Heart right ventricle (tissue), 16 donors: ENCODE measurements at regions not wholly inside any gene's neighbourhood (a gene's known extent, or its start where the extent isn't known, plus 50 kb on each side); places are given as distances from the start of the nearest gene placed in this dataset.

ENCODE experiments used
- ATAC-seq, 8 donors: fragments of 200-7000 bp; cut with Tn5 transposase; one replicate each; pipeline ENCODE4 v1.9.1; 2020; ENCODE audit warnings: mild to moderate bottlenecking in 8 of 8, moderate library complexity in 8 of 8, moderate number of reproducible peaks in 1 of 8
- DNase-seq, 2 donors: peaks; one replicate each; pipeline ENCODE4 v3.0.0-alpha.2; 2020
- H3K27ac ChIP-seq, 10 donors: fragments of 200-600 bp; sonication (generic) in 2 of 10; one replicate each; pipeline versions ENCODE4 v1.5.0 to v1.8.0; 2020 to 2022; ENCODE audit warnings: mild to moderate bottlenecking in 3 of 10
- H3K27me3 ChIP-seq, 7 donors: fragments of 200-600 bp; one replicate each; pipeline ENCODE4 v1.8.0; 2021 to 2022; ENCODE audit warnings: mild to moderate bottlenecking in 2 of 7
- H3K36me3 ChIP-seq, 9 donors: fragments of 200-600 bp; sonication (generic) in 1 of 9; one replicate each; pipeline versions ENCODE4 v1.5.0 to v1.8.0; 2020 to 2022; ENCODE audit warnings: mild to moderate bottlenecking in 2 of 9
- H3K4me1 ChIP-seq, 9 donors: fragments of 200-600 bp; sonication (generic) in 1 of 9; one replicate each; pipeline versions ENCODE4 v1.5.0 to v1.8.0; 2020 to 2022; ENCODE audit warnings: mild to moderate bottlenecking in 4 of 9
- H3K4me3 ChIP-seq, 10 donors: fragments of 200-600 bp; sonication (generic) in 2 of 10; one replicate each; pipeline versions ENCODE4 v1.5.0 to v1.8.0; 2020 to 2022; ENCODE audit warnings: mild to moderate bottlenecking in 7 of 10, moderate library complexity in 2 of 10
- H3K9me3 ChIP-seq, 11 donors: fragments of 200-600 bp in 10 of 11; sonication (generic) in 2 of 11; one replicate each; pipeline versions ENCODE4 v1.5.0 to v1.8.0; 2013 to 2022; ENCODE audit warnings: mild to moderate bottlenecking in 2 of 11, control low read depth in 1 of 11, moderate library complexity in 1 of 11
- WGBS, 2 donors: extraction: QIAGEN DNeasy Blood & Tissue Kit; methylation state at CpG; one replicate each; pipeline ENCODE4 v1.1.7; 2013; ENCODE audit warnings: inconsistent platforms in 1 of 2; 5-methylcytosine and 5-hydroxymethylcytosine counted together
- intact Hi-C, 10 donors: fragments of 100-400 bp; cut with DNase I; formaldehyde crosslinking; loops; one replicate each; pipeline versions ENCODE4 v1.11.1 to v1.14.2; 2022
- TF ChIP-seq, protein P1 (sequence below), 9 donors: fragments of 200-600 bp; sonication (generic) in 2 of 9; IDR thresholded peaks; one replicate each; pipeline versions ENCODE4 v1.5.0 to v1.8.0; 2021 to 2022; ENCODE audit warnings: antibody characterized with exemption in 9 of 9, mild to moderate bottlenecking in 5 of 9, moderate library complexity in 1 of 9
- donor health status: Arrhythmogenic right ventricular cardiomyopathy.
- donor health status: ischemic (EF 13 %, LVEDD 7.1; RV severe dilation, severe dysfunction).
- donor health status: healthy with polysubstance abuse.
- donor health status: DM: no; HTN: yes; CAD: no.
- donor health status: DM: no; HTN: no; CAD: no.
- donor health status: ischemic (EF 25% LVEDD 6.9; RV normal size, moderate dysfunction).
- donor health status: ischemic (EF 25% LVEDD 5.7; RV mildly dilated, moderate dysfunction).
- donor health status: healthy.
- donor health status: DM: yes; HTN: yes; CAD: no.
- donor health status: Ischemic cardiomyopathy.
- donor health status: ischemic (EF 35%, LVEDD 5.7; RV mildly dilated, moderate dysfunction).
- donor health status: nonischemic (EF 11% LVEDD 7.7; RV severe dilation, severe dysfunction).
- donor health status: DM: yes; HTN: yes; CAD: no.
- donor health status: PGD.
- donor health status: ischemic (EF 29% LVEDD 5.4; RV normal size, mild dysfunction).
- donor health status: nonischemic (EF 23%, LVEDD 6.1; RV moderate dilation, normal function).

DNA sequence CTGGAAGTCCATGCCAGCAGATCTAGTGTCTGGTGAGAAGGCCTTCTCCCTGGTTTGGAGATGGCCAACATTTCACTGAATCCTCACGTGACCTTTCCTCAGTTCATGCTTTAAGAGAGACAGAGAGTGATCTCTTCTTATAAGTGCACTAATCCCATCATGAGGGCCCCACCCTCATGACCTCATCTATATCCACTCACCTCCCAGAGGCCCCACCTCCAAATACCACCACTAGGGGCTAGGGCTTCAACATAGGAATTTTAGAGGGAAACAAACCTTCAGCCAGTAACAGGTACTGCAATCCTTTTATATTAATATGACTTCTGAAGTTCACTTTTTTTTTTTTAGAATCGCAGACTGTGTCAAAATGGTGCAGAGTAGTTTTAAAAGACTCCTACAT lies 496.9 kb upstream of the ADAMTS16 start:
- H3K27ac ChIP-seq, result no peak overlapping the region
- no peak for ATAC-seq
- H3K36me3 ChIP-seq, result no peaks in the 10 kb centered on the region
- peaks cover 0 to 5% (median 0%) of the 10 kb centered on the region in 7 donors for H3K27me3 ChIP-seq
- H3K4me3 ChIP-seq, result no peak overlapping the region
- peaks cover 0 to 18% (median 0%) of the 10 kb centered on the region in 11 donors for H3K9me3 ChIP-seq
- 87 to 89% methylated on average over 2 of the region's 2 CpGs for WGBS, 2 donors
- intact Hi-C loops, result no loop called here
- no peak for DNase-seq
- TF ChIP-seq, protein P1, sequence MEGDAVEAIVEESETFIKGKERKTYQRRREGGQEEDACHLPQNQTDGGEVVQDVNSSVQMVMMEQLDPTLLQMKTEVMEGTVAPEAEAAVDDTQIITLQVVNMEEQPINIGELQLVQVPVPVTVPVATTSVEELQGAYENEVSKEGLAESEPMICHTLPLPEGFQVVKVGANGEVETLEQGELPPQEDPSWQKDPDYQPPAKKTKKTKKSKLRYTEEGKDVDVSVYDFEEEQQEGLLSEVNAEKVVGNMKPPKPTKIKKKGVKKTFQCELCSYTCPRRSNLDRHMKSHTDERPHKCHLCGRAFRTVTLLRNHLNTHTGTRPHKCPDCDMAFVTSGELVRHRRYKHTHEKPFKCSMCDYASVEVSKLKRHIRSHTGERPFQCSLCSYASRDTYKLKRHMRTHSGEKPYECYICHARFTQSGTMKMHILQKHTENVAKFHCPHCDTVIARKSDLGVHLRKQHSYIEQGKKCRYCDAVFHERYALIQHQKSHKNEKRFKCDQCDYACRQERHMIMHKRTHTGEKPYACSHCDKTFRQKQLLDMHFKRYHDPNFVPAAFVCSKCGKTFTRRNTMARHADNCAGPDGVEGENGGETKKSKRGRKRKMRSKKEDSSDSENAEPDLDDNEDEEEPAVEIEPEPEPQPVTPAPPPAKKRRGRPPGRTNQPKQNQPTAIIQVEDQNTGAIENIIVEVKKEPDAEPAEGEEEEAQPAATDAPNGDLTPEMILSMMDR (IDR thresholded peaks at IDR 0.05), result no peak
- H3K4me1 ChIP-seq, result no peaks in the 10 kb centered on the region

DNA sequence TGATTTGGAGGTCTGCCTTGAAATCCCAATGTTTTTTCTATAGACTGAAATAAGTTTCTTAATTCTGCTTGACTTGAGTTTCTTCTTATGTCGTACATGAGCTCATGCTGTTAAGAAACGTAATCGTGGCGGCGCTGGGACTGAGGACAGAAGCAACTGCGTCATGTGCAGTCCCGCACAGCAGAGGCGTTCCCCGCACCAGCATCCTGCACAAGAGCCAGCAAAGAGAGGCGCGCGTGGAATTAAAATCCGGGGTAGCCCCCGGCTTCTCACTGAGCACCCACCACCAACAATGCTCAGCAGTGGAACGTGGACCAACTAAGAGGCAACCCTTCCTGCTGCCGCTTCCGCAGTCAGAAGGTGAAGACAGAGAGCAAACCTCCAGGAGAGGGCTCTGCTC lies 496.2 kb upstream of the ADAMTS16 start:
- DNase-seq (no peak), ATAC-seq (no peak)
- Histone ChIP-seq H3K27ac (no peak overlapping the region), H3K4me3 (no peak overlapping the region), H3K4me1 (no peaks in the 10 kb centered on the region), H3K36me3 (no peaks in the 10 kb centered on the region), H3K9me3 (peaks cover 0 to 18% (median 0%) of the 10 kb centered on the region in 11 donors), H3K27me3 (peaks cover 0 to 5% (median 0%) of the 10 kb centered on the region in 7 donors)
- 94% methylated on average over 17 of the region's 17 CpGs for WGBS, 2 donors
- TF ChIP-seq, protein P1 (IDR thresholded peaks at IDR 0.05), result no peak
- intact Hi-C loops, result no loop called here

DNA sequence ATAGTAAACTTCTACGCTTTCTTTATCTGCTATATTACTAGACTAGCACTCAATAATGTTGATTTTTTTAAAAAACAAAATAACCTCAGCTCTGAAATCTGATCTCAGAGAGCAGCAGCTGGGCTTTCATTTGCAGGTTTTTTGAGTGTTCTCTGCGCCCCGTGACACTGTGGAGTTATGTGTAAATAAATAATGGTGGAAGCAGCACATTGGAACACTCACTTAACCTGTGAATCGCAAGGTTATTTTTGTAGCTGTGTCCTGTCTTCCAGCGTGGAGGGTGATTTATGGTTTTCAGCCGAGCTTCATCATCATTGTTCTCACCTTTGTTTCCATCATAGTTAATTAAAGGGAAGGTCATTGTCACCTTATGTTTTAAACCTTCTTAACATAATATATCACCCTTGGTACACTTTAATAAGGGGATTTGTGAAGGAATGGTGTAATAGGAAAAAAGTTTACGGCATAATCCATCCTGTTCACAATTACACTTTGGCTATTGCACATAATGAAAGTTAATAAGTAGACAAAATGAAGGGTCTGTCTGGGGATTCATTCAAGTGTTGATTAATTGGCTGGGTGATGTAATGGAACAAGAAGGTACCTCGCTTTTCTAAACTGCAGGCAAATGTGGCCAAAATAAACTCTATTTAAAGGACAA lies 493.3 kb upstream of the ADAMTS16 start:
- no peaks in the 10 kb centered on the region for H3K36me3 ChIP-seq
- H3K4me1 ChIP-seq, result no peaks in the 10 kb centered on the region
- no peak overlapping the region for H3K4me3 ChIP-seq
- no peaks in the 10 kb centered on the region for H3K27me3 ChIP-seq
- DNase-seq (no peak), ATAC-seq (no peak)
- intact Hi-C loops, result no loop called here
- TF ChIP-seq, protein P1 (IDR thresholded peaks at IDR 0.05), result no peak
- H3K27ac ChIP-seq, result no peak overlapping the region
- WGBS, 2 donors, result 66 to 77% methylated on average over 8 of the region's 8 CpGs
- H3K9me3 ChIP-seq, result peaks cover 0 to 18% (median 0%) of the 10 kb centered on the region in 11 donors

DNA sequence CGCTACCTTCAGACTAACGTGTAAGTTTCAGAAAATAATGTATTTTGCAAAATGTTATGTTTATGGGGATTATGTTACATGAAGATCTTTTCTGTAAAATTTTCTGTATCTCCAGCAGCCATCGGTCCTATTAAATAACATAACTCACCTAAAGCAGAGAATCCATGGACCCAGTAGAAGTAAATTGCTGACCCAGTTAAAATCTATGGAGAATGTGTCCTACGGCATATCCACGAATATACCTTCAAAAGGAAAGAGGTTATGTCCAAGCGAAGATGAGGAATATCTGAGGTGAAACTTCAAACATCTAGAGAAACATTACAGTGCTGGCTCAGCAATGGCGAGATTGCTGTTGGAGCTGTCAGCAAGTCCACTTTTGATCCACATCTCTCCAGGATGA lies 492.2 kb upstream of the ADAMTS16 start:
- no peaks in the 10 kb centered on the region for H3K27me3 ChIP-seq
- ATAC-seq, result no peak
- no peak overlapping the region for H3K4me3 ChIP-seq
- 86 to 88% methylated on average over 7 of the region's 7 CpGs for WGBS, 2 donors
- no peaks in the 10 kb centered on the region for H3K4me1 ChIP-seq
- H3K36me3 ChIP-seq, result no peaks in the 10 kb centered on the region
- intact Hi-C loops, result no loop called here
- peaks cover 0 to 12% (median 0%) of the 10 kb centered on the region in 11 donors for H3K9me3 ChIP-seq
- TF ChIP-seq, protein P1 (IDR thresholded peaks at IDR 0.05), result no peak
- H3K27ac ChIP-seq, result no peak overlapping the region
- DNase-seq, result no peak
